C4-2B (cell line): ENCODE measurements at regions not wholly inside any gene's neighbourhood (a gene's known extent, or its start where the extent isn't known, plus 50 kb on each side); places are given as distances from the start of the nearest gene placed in this dataset.
"Not testable (repeated sequence)": the region's sequence is repeated elsewhere in the genome, so short reads cannot be mapped to it uniquely, and the experiment has no call there.

Source experiments
- H3K27ac ChIP-seq: fragments of 450-650 bp; 2 replicates; pipeline ENCODE4 v1.5.1; 2017
- ZFX ChIP-seq: fragments of 450-650 bp; IDR thresholded peaks from 2 replicates; pipeline ENCODE4 v1.6.1; 2017
- TF ChIP-seq, protein P1 (sequence below): fragments of 450-650 bp; conservative IDR thresholded peaks from 2 replicates; pipeline ENCODE4 v1.5.1; 2017; ENCODE audit warnings: mild to moderate bottlenecking

- H3K27ac ChIP-seq = no peak overlapping the region
- TF ChIP-seq, protein P1, sequence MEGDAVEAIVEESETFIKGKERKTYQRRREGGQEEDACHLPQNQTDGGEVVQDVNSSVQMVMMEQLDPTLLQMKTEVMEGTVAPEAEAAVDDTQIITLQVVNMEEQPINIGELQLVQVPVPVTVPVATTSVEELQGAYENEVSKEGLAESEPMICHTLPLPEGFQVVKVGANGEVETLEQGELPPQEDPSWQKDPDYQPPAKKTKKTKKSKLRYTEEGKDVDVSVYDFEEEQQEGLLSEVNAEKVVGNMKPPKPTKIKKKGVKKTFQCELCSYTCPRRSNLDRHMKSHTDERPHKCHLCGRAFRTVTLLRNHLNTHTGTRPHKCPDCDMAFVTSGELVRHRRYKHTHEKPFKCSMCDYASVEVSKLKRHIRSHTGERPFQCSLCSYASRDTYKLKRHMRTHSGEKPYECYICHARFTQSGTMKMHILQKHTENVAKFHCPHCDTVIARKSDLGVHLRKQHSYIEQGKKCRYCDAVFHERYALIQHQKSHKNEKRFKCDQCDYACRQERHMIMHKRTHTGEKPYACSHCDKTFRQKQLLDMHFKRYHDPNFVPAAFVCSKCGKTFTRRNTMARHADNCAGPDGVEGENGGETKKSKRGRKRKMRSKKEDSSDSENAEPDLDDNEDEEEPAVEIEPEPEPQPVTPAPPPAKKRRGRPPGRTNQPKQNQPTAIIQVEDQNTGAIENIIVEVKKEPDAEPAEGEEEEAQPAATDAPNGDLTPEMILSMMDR = no peak
- TF ChIP-seq ZFX = no peak
Measured at GRCh38 chr20:4635781-4636180, 50.5 kb upstream of the PRNP start.

GRCh38 chr20:4635342-4635741 lies 50.9 kb upstream of the PRNP start:
- TF ChIP-seq, protein P1 = no peak
- TF ChIP-seq ZFX = no peak
- H3K27ac ChIP-seq = no peak overlapping the region

GRCh38 chr20:4633780-4634179 lies 52.5 kb upstream of the PRNP start:
- TF ChIP-seq, protein P1 = no peak
- no peak for TF ChIP-seq ZFX
- H3K27ac ChIP-seq = no peak overlapping the region

GRCh38 chr20:4633379-4633778 lies 52.9 kb upstream of the PRNP start:
- TF ChIP-seq, protein P1 = no peak
- TF ChIP-seq ZFX = no peak
- no peak overlapping the region for H3K27ac ChIP-seq

- TF ChIP-seq, protein P1 = no peak
- TF ChIP-seq ZFX = no peak
- no peak overlapping the region for H3K27ac ChIP-seq
Measured at GRCh38 chr20:4632876-4633275, 53.4 kb upstream of the PRNP start.

GRCh38 chr20:4626228-4626627 lies 60.0 kb upstream of the PRNP start:
- no peak overlapping the region for H3K27ac ChIP-seq
- TF ChIP-seq, protein P1 = no peak
- no peak for TF ChIP-seq ZFX

GRCh38 chr20:4625687-4626086 lies 60.6 kb upstream of the PRNP start:
- TF ChIP-seq ZFX = no peak
- TF ChIP-seq, protein P1 = no peak
- no peak overlapping the region for H3K27ac ChIP-seq

- H3K27ac ChIP-seq = not testable (repeated sequence)
Measured at GRCh38 chr20:4624675-4625336, 61.5 kb upstream of the PRNP start.

DNA sequence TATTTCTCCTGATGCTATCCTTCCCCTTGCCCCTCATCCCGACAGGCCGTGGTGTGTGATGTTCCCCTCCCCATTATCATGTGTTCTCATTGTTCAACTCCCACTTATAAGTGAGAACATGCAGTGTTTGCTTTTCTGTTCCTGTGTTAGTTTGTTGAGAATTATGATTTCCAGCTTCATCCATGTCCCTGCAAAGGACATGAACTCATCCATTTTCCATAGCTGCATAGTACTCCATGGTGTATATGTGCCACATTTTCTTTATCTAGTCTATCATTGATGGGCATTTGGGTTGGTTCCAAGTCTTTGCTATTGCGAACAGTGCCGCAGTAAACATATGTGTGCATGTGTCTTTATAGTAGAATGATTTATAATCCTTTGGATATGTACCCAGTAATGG lies 67.1 kb upstream of the PRNP start:
- not testable (repeated sequence) for H3K27ac ChIP-seq
